Gastroesophageal sphincter (tissue), 4 donors: ENCODE measurements at regions not wholly inside any gene's neighbourhood (a gene's known extent, or its start where the extent isn't known, plus 50 kb on each side); places are given as distances from the start of the nearest gene placed in this dataset.

ENCODE experiments used
- ATAC-seq: fragments of 150-250 bp; one replicate; pipeline ENCODE4 v1.9.1; 2016; ENCODE audit warnings: mild to moderate bottlenecking, moderate library complexity
- H3K27ac ChIP-seq, 4 donors: fragments of 200-600 bp; sonication (generic) in 3 of 4; 1 replicate in 3 of 4; 2 replicates in 1 of 4; pipeline ENCODE4 v1.5.1; 2016 to 2019
- H3K27me3 ChIP-seq: fragments of 200-600 bp; sonication (generic); one replicate; pipeline ENCODE4 v1.5.1; 2019
- H3K36me3 ChIP-seq, 2 donors: fragments of 200-600 bp; sonication (generic); one replicate each; pipeline ENCODE4 v1.5.1; 2019; ENCODE audit warnings: control low read depth in 1 of 2
- H3K4me1 ChIP-seq, 3 donors: fragments of 200-600 bp; sonication (generic); 1 replicate in 2 of 3; 2 replicates in 1 of 3; pipeline ENCODE4 v1.5.1; 2016 to 2019; ENCODE audit warnings: control low read depth in 2 of 3
- H3K4me3 ChIP-seq, 2 donors: fragments of 200-600 bp; sonication (generic); one replicate each; pipeline ENCODE4 v1.5.1; 2019; ENCODE audit warnings: mild to moderate bottlenecking in 1 of 2, moderate library complexity in 1 of 2
- H3K9me3 ChIP-seq, 3 donors: fragments of 200-600 bp; sonication (generic); one replicate each; pipeline ENCODE4 v1.5.1; 2017 to 2019; ENCODE audit warnings: control low read depth in 2 of 3
- CTCF ChIP-seq, 4 experiments: fragments of 200-600 bp in 2 of 4; fragments of 450-650 bp in 2 of 4; sonication (generic) in 1 of 4; IDR thresholded peaks; one replicate each; pipeline ENCODE4 v1.5.1; 2017 to 2019; ENCODE audit warnings: antibody characterized with exemption in 4 of 4, mild to moderate bottlenecking in 2 of 4, moderate library complexity in 2 of 4
- EP300 ChIP-seq: sonication (generic); formaldehyde crosslinking; IDR thresholded peaks from one replicate; pipeline ENCODE4 v1.6.1; 2017; ENCODE audit warnings: antibody characterized with exemption, mild to moderate bottlenecking
- POLR2A ChIP-seq, 2 donors: fragments of 450-650 bp; IDR thresholded peaks; one replicate each; pipeline ENCODE4 v1.6.1; 2017; ENCODE audit warnings: antibody characterized with exemption in 2 of 2, mild to moderate bottlenecking in 2 of 2, moderate library complexity in 1 of 2
- POLR2AphosphoS5 ChIP-seq: sonication (generic); formaldehyde crosslinking; IDR thresholded peaks from one replicate; pipeline ENCODE4 v1.6.1; 2017; ENCODE audit warnings: antibody characterized with exemption
- WGBS, 2 donors: methylation state at CpG; one replicate each; pipeline ENCODE4 v1.1.5; 2018; ENCODE audit warnings: low coverage in 1 of 2; 5-methylcytosine and 5-hydroxymethylcytosine counted together

- no peak for ATAC-seq
- 75 to 89% methylated on average over 1 to 4 of the region's 4 CpGs for WGBS, 2 donors
- Histone ChIP-seq H3K27ac (no peak overlapping the region), H3K27me3 (no peaks in the 10 kb centered on the region), H3K4me1 (no peaks in the 10 kb centered on the region), H3K4me3 (no peak overlapping the region), H3K9me3 (no peaks in the 10 kb centered on the region), H3K36me3 (no peaks in the 10 kb centered on the region)
- no peak for TF ChIP-seq EP300
- no peak for TF ChIP-seq CTCF (IDR thresholded peaks at IDR 0.05)
- no peak for TF ChIP-seq POLR2AphosphoS5
- no peak for TF ChIP-seq POLR2A (IDR thresholded peaks at IDR 0.05)
Measured at GRCh38 chr22:26811647-26811992, 154.2 kb downstream of the MIAT start.

- Histone ChIP-seq H3K27ac (no peak overlapping the region), H3K27me3 (no peaks in the 10 kb centered on the region), H3K4me1 (no peaks in the 10 kb centered on the region), H3K4me3 (no peak overlapping the region), H3K9me3 (peaks cover 0 to 7% (median 0%) of the 10 kb centered on the region in 3 donors), H3K36me3 (peaks cover 0 to 3% of the 10 kb centered on the region in 2 donors)
- ATAC-seq = no peak
- no peak for TF ChIP-seq CTCF (IDR thresholded peaks at IDR 0.05)
- TF ChIP-seq POLR2AphosphoS5 = no peak
- TF ChIP-seq POLR2A (IDR thresholded peaks at IDR 0.05) = no peak
- TF ChIP-seq EP300 = no peak
Measured at GRCh38 chr22:26812731-26813130, 155.3 kb downstream of the MIAT start.

- TF ChIP-seq CTCF (IDR thresholded peaks at IDR 0.05) = no peak
- no peak for TF ChIP-seq POLR2AphosphoS5
- ATAC-seq = no peak
- 85 to 86% methylated on average over 4 of the region's 4 CpGs for WGBS, 2 donors
Measured at GRCh38 chr22:26816726-26817125, 159.3 kb downstream of the MIAT start.

GRCh38 chr22:26817926-26818325, 160.5 kb downstream of the MIAT start:
- no peak for TF ChIP-seq EP300
- TF ChIP-seq CTCF (IDR thresholded peaks at IDR 0.05) = no peak
- TF ChIP-seq POLR2AphosphoS5 = no peak
- TF ChIP-seq POLR2A (IDR thresholded peaks at IDR 0.05) = no peak
- ATAC-seq = no peak

More at GRCh38 chr22:26816726-26817125, 159.3 kb downstream of the MIAT start:
- Histone ChIP-seq H3K27me3 (no peaks in the 10 kb centered on the region), H3K4me1 (no peaks in the 10 kb centered on the region), H3K36me3 (peaks cover 0 to 10% of the 10 kb centered on the region in 2 donors), H3K27ac (no peak overlapping the region), H3K9me3 (peaks cover 0 to 22% (median 0%) of the 10 kb centered on the region in 3 donors), H3K4me3 (no peak overlapping the region)

GRCh38 chr22:26821854-26822253, 164.5 kb downstream of the MIAT start:
- WGBS, 2 donors = no CpG with 5 or more reads among the region's 4 CpGs
- no peak for ATAC-seq

More at GRCh38 chr22:26817926-26818325, 160.5 kb downstream of the MIAT start:
- H3K27me3 ChIP-seq = no peaks in the 10 kb centered on the region
- 50% methylated on average over 2 of the region's 4 CpGs; no CpG with 5 or more reads in 1 of the 2 donors for WGBS, 2 donors
- H3K4me3 ChIP-seq = no peak overlapping the region
- peaks cover 0 to 10% of the 10 kb centered on the region in 2 donors for H3K36me3 ChIP-seq
- H3K27ac ChIP-seq = no peak overlapping the region
- no peaks in the 10 kb centered on the region for H3K4me1 ChIP-seq
- peaks cover 0 to 22% (median 0%) of the 10 kb centered on the region in 3 donors for H3K9me3 ChIP-seq

More at GRCh38 chr22:26821854-26822253, 164.5 kb downstream of the MIAT start:
- H3K4me3 ChIP-seq = no peak overlapping the region
- H3K9me3 ChIP-seq = peaks cover 0 to 22% (median 0%) of the 10 kb centered on the region in 3 donors
- TF ChIP-seq POLR2A (IDR thresholded peaks at IDR 0.05) = no peak
- TF ChIP-seq EP300 = no peak
- no peak for TF ChIP-seq POLR2AphosphoS5
- H3K27me3 ChIP-seq = no peaks in the 10 kb centered on the region
- H3K4me1 ChIP-seq = no peaks in the 10 kb centered on the region
- no peak overlapping the region for H3K27ac ChIP-seq
- peaks cover 0 to 10% of the 10 kb centered on the region in 2 donors for H3K36me3 ChIP-seq
